H1 (cell line): ENCODE measurements at regions not wholly inside any gene's neighbourhood (a gene's known extent, or its start where the extent isn't known, plus 50 kb on each side); places are given as distances from the start of the nearest gene placed in this dataset.

Experiments
- CTCF ChIA-PET: fragments of 300-600 bp; sonication (Branson Sonifier 250); formaldehyde crosslinking; loops from one replicate; lab custom pipeline; 2021; ENCODE audit not compliant: partially characterized antibody; lab: Charles Lee
- POLR2A ChIA-PET: fragments of 300-600 bp; sonication (Branson Sonifier 250); formaldehyde crosslinking; loops from one replicate; lab custom pipeline; 2021; ENCODE audit warnings: inconsistent platforms; ENCODE audit not compliant: partially characterized antibody; lab: Charles Lee
- DNase-seq, 2 experiments: peaks; one replicate each; pipeline versions ENCODE4 v3.0.0 to v3.0.0-alpha.2; 2010 to 2022; ENCODE audit warnings: low spot score in 2 of 2, low read depth in 1 of 2, mixed read lengths in 1 of 2
- FAIRE-seq: peaks from 2 replicates; lab custom pipeline; 2011; peaks lifted over from hg19 to GRCh38; lab: Jason Lieb, UNC
- H2AFZ ChIP-seq: 2 replicates; pipeline ENCODE4 v1.8.1; 2012; ENCODE audit warnings: low read length, inconsistent platforms
- H2AK5ac ChIP-seq: 2 replicates; pipeline ENCODE4 v1.6.1; 2013; ENCODE audit warnings: low read depth, low read length
- H2BK120ac ChIP-seq: replicated peaks from 2 replicates; pipeline ENCODE3; 2013; ENCODE audit warnings: low read depth, low read length, inconsistent platforms
- H2BK12ac ChIP-seq: 2 replicates; pipeline ENCODE4 v1.6.1; 2013; ENCODE audit warnings: low read depth, low read length
- H2BK15ac ChIP-seq: 2 replicates; pipeline ENCODE4 v1.6.1; 2013; ENCODE audit warnings: low read length
- H2BK20ac ChIP-seq: 2 replicates; pipeline ENCODE4 v1.6.1; 2013; ENCODE audit warnings: low read length
- H2BK5ac ChIP-seq: 2 replicates; pipeline ENCODE4 v1.6.1; 2013; ENCODE audit warnings: low read depth, low read length
- H3K14ac ChIP-seq: 2 replicates; pipeline ENCODE4 v1.6.1; 2013; ENCODE audit warnings: inconsistent platforms; ENCODE audit not compliant: insufficient read length
- H3K18ac ChIP-seq: 2 replicates; pipeline ENCODE4 v1.6.1; 2013; ENCODE audit warnings: low read length; ENCODE audit errors: extremely low read depth
- H3K23ac ChIP-seq: 2 replicates; pipeline ENCODE4 v1.6.1; 2013; ENCODE audit warnings: inconsistent platforms; ENCODE audit not compliant: insufficient read length
- H3K23me2 ChIP-seq: 2 replicates; pipeline ENCODE4 v1.6.1; 2013; ENCODE audit warnings: low read depth, low read length
- H3K27ac ChIP-seq: 2 replicates; pipeline ENCODE4 v1.6.1; 2011; ENCODE audit warnings: low read depth, low read length, inconsistent platforms
- H3K27me3 ChIP-seq, 4 experiments: replicated peaks in 1 of 4; 1 replicate in 1 of 4; 2 replicates in 3 of 4; pipeline versions ENCODE4 v1.6.1 to v1.8.1; 2011 to 2013; ENCODE audit warnings: low read length in 3 of 4, mild to moderate bottlenecking in 3 of 4, inconsistent platforms in 2 of 4, mixed read lengths in 2 of 4, moderate library complexity in 1 of 4; ENCODE audit not compliant: control insufficient read depth in 3 of 4, insufficient read depth in 3 of 4; ENCODE audit errors: extremely low read depth in 1 of 4
- H3K36me3 ChIP-seq, 4 experiments: 2 replicates each; pipeline versions ENCODE4 v1.6.1 to v1.8.1; 2011 to 2013; ENCODE audit warnings: mild to moderate bottlenecking in 4 of 4, low read length in 3 of 4, moderate library complexity in 2 of 4, control low read depth in 1 of 4, inconsistent platforms in 1 of 4; ENCODE audit not compliant: insufficient read depth in 4 of 4, control insufficient read depth in 2 of 4
- H3K4ac ChIP-seq: replicated peaks from 2 replicates; pipeline ENCODE3; 2013; ENCODE audit warnings: low read length, low read depth, mixed read lengths, inconsistent platforms; ENCODE audit not compliant: insufficient read length
- H3K4me1 ChIP-seq, 4 experiments: replicated peaks in 1 of 4; 1 replicate in 1 of 4; 2 replicates in 3 of 4; pipeline versions ENCODE4 v1.6.1 to v1.8.1; 2011 to 2013; ENCODE audit warnings: low read length in 3 of 4, inconsistent platforms in 2 of 4, mixed read lengths in 1 of 4; ENCODE audit not compliant: insufficient read depth in 4 of 4, control insufficient read depth in 3 of 4
- H3K4me2 ChIP-seq, 2 experiments: 2 replicates each; pipeline versions ENCODE4 v1.6.1 to v1.8.1; 2011 to 2013; ENCODE audit warnings: low read depth in 2 of 2, low read length in 2 of 2, control low read depth in 1 of 2, inconsistent platforms in 1 of 2, mild to moderate bottlenecking in 1 of 2; ENCODE audit not compliant: insufficient read depth in 1 of 2
- H3K4me3 ChIP-seq, 4 experiments: fragments of 200-600, 300-600 bp in 1 of 4; sonication (generic), shearing (Covaris generic), sonication (Bioruptor Twin) in 1 of 4; 2 replicates each; pipeline versions ENCODE4 v1.5.1 to v1.8.1; 2011 to 2016; ENCODE audit warnings: low read length in 4 of 4, low read depth in 3 of 4, control low read depth in 2 of 4, inconsistent platforms in 2 of 4, mild to moderate bottlenecking in 2 of 4, mixed read lengths in 1 of 4, moderate library complexity in 1 of 4; ENCODE audit not compliant: insufficient read depth in 2 of 4; ENCODE audit errors: extremely low read depth in 1 of 4
- H3K56ac ChIP-seq: replicated peaks from 2 replicates; pipeline ENCODE3; 2013; ENCODE audit warnings: low read depth, mild to moderate bottlenecking, mixed read lengths, low read length, inconsistent platforms; ENCODE audit not compliant: insufficient read length
- H3K79me1 ChIP-seq: 2 replicates; pipeline ENCODE4 v1.6.1; 2013; ENCODE audit warnings: low read depth, low read length, control low read depth
- H3K79me2 ChIP-seq, 2 experiments: 2 replicates each; pipeline versions ENCODE4 v1.6.1 to v1.8.1; 2012 to 2013; ENCODE audit warnings: low read length in 2 of 2, mild to moderate bottlenecking in 2 of 2, inconsistent platforms in 1 of 2; ENCODE audit not compliant: insufficient read depth in 2 of 2, control insufficient read depth in 1 of 2
- H3K9ac ChIP-seq, 4 experiments: replicated peaks in 1 of 4; 1 replicate in 1 of 4; 2 replicates in 3 of 4; pipeline versions ENCODE4 v1.6.1 to v1.8.1; 2011 to 2013; ENCODE audit warnings: low read depth in 3 of 4, low read length in 3 of 4, control low read depth in 2 of 4, mild to moderate bottlenecking in 2 of 4, moderate library complexity in 2 of 4, inconsistent platforms in 1 of 4; ENCODE audit errors: extremely low read depth in 1 of 4
- H3K9me3 ChIP-seq, 2 experiments: 2 replicates each; pipeline versions ENCODE4 v1.6.1 to v1.8.1; 2012 to 2013; ENCODE audit warnings: mild to moderate bottlenecking in 2 of 2, moderate library complexity in 2 of 2, control low read depth in 1 of 2, inconsistent platforms in 1 of 2, low read depth in 1 of 2, low read length in 1 of 2, mixed read lengths in 1 of 2; ENCODE audit not compliant: insufficient read depth in 2 of 2
- H4K20me1 ChIP-seq, 2 experiments: replicated peaks in 1 of 2; 2 replicates each; pipeline versions ENCODE3 to v1.8.1; 2011 to 2013; ENCODE audit warnings: inconsistent platforms in 2 of 2, low read length in 2 of 2, mild to moderate bottlenecking in 1 of 2; ENCODE audit not compliant: insufficient read depth in 2 of 2, control insufficient read depth in 1 of 2
- H4K5ac ChIP-seq: 2 replicates; pipeline ENCODE4 v1.6.1; 2013; ENCODE audit warnings: low read length, low read depth, mixed read lengths, inconsistent platforms; ENCODE audit not compliant: insufficient read length
- H4K8ac ChIP-seq: 2 replicates; pipeline ENCODE4 v1.8.0; 2013; ENCODE audit warnings: mild to moderate bottlenecking, moderate library complexity, low read length, inconsistent platforms; ENCODE audit not compliant: insufficient read depth; ENCODE audit errors: extremely low read depth
- H4K91ac ChIP-seq: replicated peaks from 2 replicates; pipeline ENCODE3; 2013; ENCODE audit warnings: low read length, mixed read lengths, inconsistent platforms; ENCODE audit not compliant: insufficient read length
- CBX5 ChIP-seq: fragments of 300-800, 300-1000 bp; sonication (generic); IDR thresholded peaks from 2 replicates; pipeline ENCODE4 v1.7.1; 2016; ENCODE audit warnings: antibody characterized with exemption, low read length, low read depth
- CTBP2 ChIP-seq: IDR thresholded peaks from 2 replicates; pipeline ENCODE4 v1.7.0; 2011; ENCODE audit warnings: borderline replicate concordance, mild to moderate bottlenecking, moderate library complexity, mixed read lengths, low read length; ENCODE audit not compliant: insufficient read depth, insufficient read length
- FOSL1 ChIP-seq: IDR thresholded peaks from 2 replicates; pipeline ENCODE4 v1.6.1; 2011; ENCODE audit warnings: mild to moderate bottlenecking, low read depth, low read length, moderate library complexity; ENCODE audit not compliant: insufficient read depth
- GABPA ChIP-seq: IDR thresholded peaks from 2 replicates; pipeline ENCODE4 v1.6.1; 2011; ENCODE audit warnings: mild to moderate bottlenecking, low read length, moderate library complexity, borderline replicate concordance; ENCODE audit not compliant: insufficient read depth
- HDAC2 ChIP-seq, 2 experiments: fragments of 300-600 bp in 1 of 2; sonication (generic) in 1 of 2; IDR thresholded peaks; 2 replicates each; pipeline ENCODE4 v1.6.1; 2011 to 2012; ENCODE audit warnings: low read depth in 2 of 2, low read length in 2 of 2, mild to moderate bottlenecking in 2 of 2, moderate library complexity in 2 of 2, borderline replicate concordance in 1 of 2, inconsistent platforms in 1 of 2
- NANOG ChIP-seq: IDR thresholded peaks from 2 replicates; pipeline ENCODE4 v1.6.1; 2011; ENCODE audit warnings: low read length, low read depth, mild to moderate bottlenecking, inconsistent platforms; ENCODE audit not compliant: insufficient read depth, poor library complexity, severe bottlenecking
- PHF8 ChIP-seq: fragments of 200-600 bp; sonication (generic); conservative IDR thresholded peaks from 2 replicates; pipeline ENCODE4 v1.7.1; 2012; ENCODE audit warnings: low read depth, mild to moderate bottlenecking, inconsistent platforms, low read length, moderate library complexity
- RAD21 ChIP-seq, 2 experiments: IDR thresholded peaks in 1 of 2; conservative IDR thresholded peaks in 1 of 2; 2 replicates each; pipeline ENCODE4 v1.6.1; 2011; ENCODE audit warnings: low read depth in 2 of 2, low read length in 2 of 2, improper control_type of control experiment in 1 of 2, inconsistent platforms in 1 of 2, mild to moderate bottlenecking in 1 of 2, moderate library complexity in 1 of 2
- WGBS, 2 experiments: shearing (Covaris generic) in 1 of 2; methylation state at CpG; one replicate each; pipeline versions ENCODE4 v1.1.6 to v1.1.7; 2013 to 2015; ENCODE audit warnings: low lambda C conversion rate in 2 of 2, mixed read lengths in 2 of 2, inconsistent platforms in 1 of 2, low coverage in 1 of 2, missing lambda C conversion rate in 1 of 2; ENCODE audit not compliant: insufficient replicate concordance in 2 of 2, insufficient coverage in 1 of 2, insufficient read length in 1 of 2; ENCODE audit errors: extremely low coverage in 1 of 2, missing lambda C conversion rate in 1 of 2; 5-methylcytosine and 5-hydroxymethylcytosine counted together
- TF ChIP-seq, protein P1 (sequence below): IDR thresholded peaks from 2 replicates; pipeline ENCODE4 v1.6.1; 2011; ENCODE audit warnings: low read length, improper control_type of control experiment

DNA sequence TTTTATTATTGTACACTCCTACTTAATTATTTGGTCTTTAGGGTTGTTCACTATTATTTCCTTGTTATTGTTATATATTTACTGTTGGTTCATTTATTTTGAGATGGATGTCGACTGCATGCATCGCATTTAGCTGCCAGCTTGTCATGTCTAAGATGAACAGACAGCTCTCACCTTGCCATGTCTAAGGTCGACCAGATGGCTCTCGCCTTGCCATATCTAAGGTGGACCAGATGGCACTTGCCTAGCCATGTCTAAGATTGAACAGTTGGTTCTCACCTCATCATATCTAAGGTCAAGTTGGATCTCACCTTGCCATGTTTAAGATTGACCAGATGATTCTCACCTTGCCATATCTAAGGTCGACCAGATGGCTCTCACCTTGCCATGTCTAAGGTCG lies 1440.9 kb downstream of the UQCRFS1 start:
- no peak for FAIRE-seq
- Histone ChIP-seq H3K14ac (no peak overlapping the region), H2BK12ac (no peak overlapping the region), H3K27ac (no peak overlapping the region), H3K9me3 (peaks cover 37 to 41% of the 10 kb centered on the region in 2 experiments), H3K4me1 (no peaks in the 10 kb centered on the region), H2BK15ac (no peak overlapping the region), H3K18ac (no peak overlapping the region), H2AFZ (no peak overlapping the region), H3K27me3 (peaks cover 28 to 50% (median 37%) of the 10 kb centered on the region in 4 experiments), H3K79me2 (no peaks in the 10 kb centered on the region), H2BK120ac (no peak overlapping the region), H3K79me1 (no peaks in the 10 kb centered on the region), H2BK20ac (no peak overlapping the region), H3K36me3 (peaks cover 0 to 25% (median 0%) of the 10 kb centered on the region in 4 experiments; a peak in 2 of 8 replicates), H3K4ac (no peak overlapping the region), H3K9ac (no peak overlapping the region), H4K5ac (no peak overlapping the region), H3K4me3 (no peak overlapping the region), H4K91ac (no peak overlapping the region), H3K23ac (no peak overlapping the region), H3K4me2 (no peak overlapping the region), H2AK5ac (no peak overlapping the region), H4K20me1 (no peaks in the 10 kb centered on the region), H4K8ac (no peak overlapping the region), H2BK5ac (no peak overlapping the region), H3K23me2 (no peaks in the 10 kb centered on the region), H3K56ac (no peak overlapping the region)
- TF ChIP-seq FOSL1 (no peak), CTBP2 (no peak), PHF8 (no peak), NANOG (no peak), HDAC2 (IDR thresholded peaks at IDR 0.05; ENCODE audit: borderline replicate concordance in 1 of 2, low read depth in 2 of 2, low read length in 2 of 2) (no peak), CBX5 (no peak), GABPA (no peak), RAD21 (IDR thresholded peaks at IDR 0.05 in 1 of 2, conservative IDR thresholded peaks at IDR 0.05 in 1 of 2; ENCODE audit: low read depth in 2 of 2, low read length in 2 of 2) (no peak)
- TF ChIP-seq, protein P1, sequence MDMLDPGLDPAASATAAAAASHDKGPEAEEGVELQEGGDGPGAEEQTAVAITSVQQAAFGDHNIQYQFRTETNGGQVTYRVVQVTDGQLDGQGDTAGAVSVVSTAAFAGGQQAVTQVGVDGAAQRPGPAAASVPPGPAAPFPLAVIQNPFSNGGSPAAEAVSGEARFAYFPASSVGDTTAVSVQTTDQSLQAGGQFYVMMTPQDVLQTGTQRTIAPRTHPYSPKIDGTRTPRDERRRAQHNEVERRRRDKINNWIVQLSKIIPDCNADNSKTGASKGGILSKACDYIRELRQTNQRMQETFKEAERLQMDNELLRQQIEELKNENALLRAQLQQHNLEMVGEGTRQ, result no peak
- no peak for DNase-seq
- ChIA-PET CTCF (no interaction called here), POLR2A (no interaction called here)
- WGBS, 2 experiments, result 96% methylated on average over 6 of the region's 6 CpGs; no CpG with 5 or more reads in 1 of the 2 experiments
